GM12892 (cell line): ENCODE measurements at regions not wholly inside any gene's neighbourhood (a gene's known extent, or its start where the extent isn't known, plus 50 kb on each side); places are given as distances from the start of the nearest gene placed in this dataset.

Source experiments
- POLR2A ChIP-seq: IDR thresholded peaks from 2 replicates; pipeline ENCODE4 v1.6.1; 2011; ENCODE audit warnings: low read depth, low read length, control low read depth
- POLR2AphosphoS5 ChIP-seq: IDR thresholded peaks from 2 replicates; pipeline ENCODE4 v1.6.1; 2011; ENCODE audit warnings: low read depth, low read length, control low read depth
- TAF1 ChIP-seq: IDR thresholded peaks from 2 replicates; pipeline ENCODE4 v1.6.1; 2011; ENCODE audit warnings: low read depth, mild to moderate bottlenecking, control low read depth, low read length, borderline replicate concordance

DNA sequence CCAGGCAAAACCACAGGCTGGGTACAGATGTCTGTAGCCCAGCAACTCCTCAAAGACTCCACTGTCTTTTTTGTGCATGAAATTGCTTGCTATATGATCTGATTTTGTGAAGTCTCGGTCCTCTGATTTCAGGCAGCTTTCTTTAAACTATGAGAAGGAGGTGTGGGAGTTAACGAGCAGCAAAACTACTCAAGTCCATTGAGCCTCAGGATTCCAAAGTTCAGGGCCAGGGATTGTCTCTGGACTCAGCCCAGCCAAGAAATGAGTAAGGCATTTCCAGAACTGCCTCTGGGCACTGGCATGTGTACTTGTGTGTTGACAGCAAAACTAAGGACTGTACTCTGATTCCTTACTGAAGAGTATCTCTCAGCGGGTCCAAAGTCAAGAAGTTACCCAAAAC lies 53.4 kb upstream of the GLIS3 start:
- TF ChIP-seq POLR2A (no peak), POLR2AphosphoS5 (no peak), TAF1 (no peak)
